ENCODE measurements at regions not wholly inside any gene's neighbourhood (a gene's known extent, or its start where the extent isn't known, plus 50 kb on each side); places are given as distances from the start of the nearest gene placed in this dataset.

GRCh38 chr4:58435871-58436270, 1325.7 kb upstream of the IGFBP7 start:
- TF ChIP-seq CTCF (IDR thresholded peaks at IDR 0.05; ENCODE audit: extremely low read depth in 1 of 2, insufficient read depth in 1 of 2, low read depth in 1 of 2, low read length in 2 of 2) (no peak), POLR2A (IDR thresholded peaks at IDR 0.05; ENCODE audit: low read depth, low read length) (no peak), JUN (IDR thresholded peaks at IDR 0.05; ENCODE audit: borderline replicate concordance, insufficient read depth, insufficient read length, low read depth) (no peak), EZH2 (IDR thresholded peaks at IDR 0.05; ENCODE audit: borderline replicate concordance, low read depth, low read length, severe bottlenecking) (no peak), MYC (IDR thresholded peaks at IDR 0.05; ENCODE audit: low read depth, low read length) (no peak), POLR2AphosphoS5 (IDR thresholded peaks at IDR 0.05; ENCODE audit: insufficient read depth, low read depth, low read length) (no peak), FOS (IDR thresholded peaks at IDR 0.05; ENCODE audit: borderline replicate concordance, insufficient read depth, low read length) (no peak)
- TF ChIP-seq, protein P1, sequence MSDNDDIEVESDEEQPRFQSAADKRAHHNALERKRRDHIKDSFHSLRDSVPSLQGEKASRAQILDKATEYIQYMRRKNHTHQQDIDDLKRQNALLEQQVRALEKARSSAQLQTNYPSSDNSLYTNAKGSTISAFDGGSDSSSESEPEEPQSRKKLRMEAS (IDR thresholded peaks at IDR 0.05; ENCODE audit: insufficient read depth, insufficient read length): no peak

Data from endothelial cell of umbilical vein (primary cell).